ENCODE measurements at regions not wholly inside any gene's neighbourhood (a gene's known extent, or its start where the extent isn't known, plus 50 kb on each side); places are given as distances from the start of the nearest gene placed in this dataset.
A peak's percentile ranks its signal among the peaks of the same experiment; 100 is the strongest.
"Not testable (repeated sequence)": the region's sequence is repeated elsewhere in the genome, so short reads cannot be mapped to it uniquely, and the experiment has no call there.

GRCh38 chr4:155442267-155443105, 65.7 kb upstream of the MAP9 start:
- peak; percentile 74 for DNase-seq

GRCh38 chr4:155441475-155441874, 64.7 kb upstream of the MAP9 start:
- DNase-seq, result no peak

GRCh38 chr4:155439760-155440159, 63.0 kb upstream of the MAP9 start:
- DNase-seq, result not testable (repeated sequence)

- no peak for DNase-seq
These were observed 58.1 kb upstream of the MAP9 start for GRCh38 chr4:155434904-155435303.

GRCh38 chr4:155434366-155434765, 57.6 kb upstream of the MAP9 start:
- DNase-seq, result no peak

GRCh38 chr4:155433636-155434360, 57.0 kb upstream of the MAP9 start:
- DNase-seq, result no peak

- no peak for DNase-seq
These were observed 54.4 kb upstream of the MAP9 start for GRCh38 chr4:155430895-155431795.

GRCh38 chr4:155428128-155428527, 51.4 kb upstream of the MAP9 start:
- no peak for DNase-seq

- no peak for DNase-seq
These were observed 50.2 kb upstream of the MAP9 start for GRCh38 chr4:155426953-155427352.
